ENCODE measurements at regions not wholly inside any gene's neighbourhood (a gene's known extent, or its start where the extent isn't known, plus 50 kb on each side); places are given as distances from the start of the nearest gene placed in this dataset.

- Mint-ChIP-seq H3K36me3 (ENCODE audit: low read depth) (no peaks in the 10 kb centered on the region), H3K9me3 (no peaks in the 10 kb centered on the region), H3K27me3 (ENCODE audit: insufficient read depth, low read depth, poor library complexity) (no peaks in the 10 kb centered on the region), H3K4me3 (no peak overlapping the region), H3K4me1 (no peaks in the 10 kb centered on the region), H3K27ac (no peak overlapping the region)
- H3K36me3 ChIP-seq (ENCODE audit: insufficient read depth) = no peaks in the 10 kb centered on the region
- no peaks in the 10 kb centered on the region for H3K9me2 ChIP-seq (ENCODE audit: insufficient read depth)
- H2AFZ ChIP-seq = no peak overlapping the region
- H3K4me3 ChIP-seq = no peak overlapping the region
- no peaks in the 10 kb centered on the region for H3F3A ChIP-seq (replicated peaks; ENCODE audit: low read depth)
- ATAC-seq = no peak
- no peak for TF ChIP-seq REST (IDR thresholded peaks at IDR 0.05; ENCODE audit: unreplicated experiment)
- no peak for TF ChIP-seq CREB1 (CRISPR knock-in tag; IDR thresholded peaks at IDR 0.05; ENCODE audit: low read depth)
- no peak for TF ChIP-seq STAT1 (IDR thresholded peaks at IDR 0.05; ENCODE audit: unreplicated experiment)
- no peak for TF ChIP-seq EZH2 (IDR thresholded peaks at IDR 0.05; ENCODE audit: low read depth, unreplicated experiment)
- no peak for TF ChIP-seq JUNB (IDR thresholded peaks at IDR 0.05; ENCODE audit: unreplicated experiment)
- no peak for TF ChIP-seq POLR2AphosphoS5 (IDR thresholded peaks at IDR 0.05; ENCODE audit: low read depth)
- TF ChIP-seq EZH2phosphoT487 (IDR thresholded peaks at IDR 0.05; ENCODE audit: unreplicated experiment) = no peak
- no peak for TF ChIP-seq ZNF114 (CRISPR knock-in tag; IDR thresholded peaks at IDR 0.05)
- TF ChIP-seq ZNF331 (CRISPR knock-in tag; IDR thresholded peaks at IDR 0.05; ENCODE audit: low read depth) = no peak
- TF ChIP-seq ETS1 (IDR thresholded peaks at IDR 0.05) = no peak
- no peak for TF ChIP-seq NANOG (IDR thresholded peaks at IDR 0.05; ENCODE audit: borderline replicate concordance)
- no peak for TF ChIP-seq CTCF (conservative IDR thresholded peaks at IDR 0.05; ENCODE audit: low read depth in 2 of 2)
- TF ChIP-seq, protein P1, sequence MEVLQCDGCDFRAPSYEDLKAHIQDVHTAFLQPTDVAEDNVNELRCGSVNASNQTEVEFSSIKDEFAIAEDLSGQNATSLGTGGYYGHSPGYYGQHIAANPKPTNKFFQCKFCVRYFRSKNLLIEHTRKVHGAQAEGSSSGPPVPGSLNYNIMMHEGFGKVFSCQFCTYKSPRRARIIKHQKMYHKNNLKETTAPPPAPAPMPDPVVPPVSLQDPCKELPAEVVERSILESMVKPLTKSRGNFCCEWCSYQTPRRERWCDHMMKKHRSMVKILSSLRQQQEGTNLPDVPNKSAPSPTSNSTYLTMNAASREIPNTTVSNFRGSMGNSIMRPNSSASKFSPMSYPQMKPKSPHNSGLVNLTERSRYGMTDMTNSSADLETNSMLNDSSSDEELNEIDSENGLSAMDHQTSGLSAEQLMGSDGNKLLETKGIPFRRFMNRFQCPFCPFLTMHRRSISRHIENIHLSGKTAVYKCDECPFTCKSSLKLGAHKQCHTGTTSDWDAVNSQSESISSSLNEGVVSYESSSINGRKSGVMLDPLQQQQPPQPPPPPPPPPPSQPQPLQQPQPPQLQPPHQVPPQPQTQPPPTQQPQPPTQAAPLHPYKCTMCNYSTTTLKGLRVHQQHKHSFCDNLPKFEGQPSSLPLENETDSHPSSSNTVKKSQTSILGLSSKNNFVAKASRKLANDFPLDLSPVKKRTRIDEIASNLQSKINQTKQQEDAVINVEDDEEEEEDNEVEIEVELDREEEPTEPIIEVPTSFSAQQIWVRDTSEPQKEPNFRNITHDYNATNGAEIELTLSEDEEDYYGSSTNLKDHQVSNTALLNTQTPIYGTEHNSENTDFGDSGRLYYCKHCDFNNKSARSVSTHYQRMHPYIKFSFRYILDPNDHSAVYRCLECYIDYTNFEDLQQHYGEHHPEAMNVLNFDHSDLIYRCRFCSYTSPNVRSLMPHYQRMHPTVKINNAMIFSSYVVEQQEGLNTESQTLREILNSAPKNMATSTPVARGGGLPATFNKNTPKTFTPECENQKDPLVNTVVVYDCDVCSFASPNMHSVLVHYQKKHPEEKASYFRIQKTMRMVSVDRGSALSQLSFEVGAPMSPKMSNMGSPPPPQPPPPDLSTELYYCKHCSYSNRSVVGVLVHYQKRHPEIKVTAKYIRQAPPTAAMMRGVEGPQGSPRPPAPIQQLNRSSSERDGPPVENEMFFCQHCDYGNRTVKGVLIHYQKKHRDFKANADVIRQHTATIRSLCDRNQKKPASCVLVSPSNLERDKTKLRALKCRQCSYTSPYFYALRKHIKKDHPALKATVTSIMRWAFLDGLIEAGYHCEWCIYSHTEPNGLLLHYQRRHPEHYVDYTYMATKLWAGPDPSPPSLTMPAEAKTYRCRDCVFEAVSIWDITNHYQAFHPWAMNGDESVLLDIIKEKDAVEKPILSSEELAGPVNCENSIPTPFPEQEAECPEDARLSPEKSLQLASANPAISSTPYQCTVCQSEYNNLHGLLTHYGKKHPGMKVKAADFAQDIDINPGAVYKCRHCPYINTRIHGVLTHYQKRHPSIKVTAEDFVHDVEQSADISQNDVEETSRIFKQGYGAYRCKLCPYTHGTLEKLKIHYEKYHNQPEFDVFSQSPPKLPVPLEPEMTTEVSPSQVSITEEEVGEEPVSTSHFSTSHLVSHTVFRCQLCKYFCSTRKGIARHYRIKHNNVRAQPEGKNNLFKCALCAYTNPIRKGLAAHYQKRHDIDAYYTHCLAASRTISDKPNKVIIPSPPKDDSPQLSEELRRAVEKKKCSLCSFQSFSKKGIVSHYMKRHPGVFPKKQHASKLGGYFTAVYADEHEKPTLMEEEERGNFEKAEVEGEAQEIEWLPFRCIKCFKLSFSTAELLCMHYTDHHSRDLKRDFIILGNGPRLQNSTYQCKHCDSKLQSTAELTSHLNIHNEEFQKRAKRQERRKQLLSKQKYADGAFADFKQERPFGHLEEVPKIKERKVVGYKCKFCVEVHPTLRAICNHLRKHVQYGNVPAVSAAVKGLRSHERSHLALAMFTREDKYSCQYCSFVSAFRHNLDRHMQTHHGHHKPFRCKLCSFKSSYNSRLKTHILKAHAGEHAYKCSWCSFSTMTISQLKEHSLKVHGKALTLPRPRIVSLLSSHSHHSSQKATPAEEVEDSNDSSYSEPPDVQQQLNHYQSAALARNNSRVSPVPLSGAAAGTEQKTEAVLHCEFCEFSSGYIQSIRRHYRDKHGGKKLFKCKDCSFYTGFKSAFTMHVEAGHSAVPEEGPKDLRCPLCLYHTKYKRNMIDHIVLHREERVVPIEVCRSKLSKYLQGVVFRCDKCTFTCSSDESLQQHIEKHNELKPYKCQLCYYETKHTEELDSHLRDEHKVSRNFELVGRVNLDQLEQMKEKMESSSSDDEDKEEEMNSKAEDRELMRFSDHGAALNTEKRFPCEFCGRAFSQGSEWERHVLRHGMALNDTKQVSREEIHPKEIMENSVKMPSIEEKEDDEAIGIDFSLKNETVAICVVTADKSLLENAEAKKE (CRISPR knock-in tag; IDR thresholded peaks at IDR 0.05) = no peak
- no peak for DNase-seq (ENCODE audit: low spot score)
- H3K4me1 ChIP-seq (ENCODE audit: insufficient read depth) = no peaks in the 10 kb centered on the region
- no peaks in the 10 kb centered on the region for H3K79me2 ChIP-seq (replicated peaks; ENCODE audit: insufficient read depth)
- H3K4me2 ChIP-seq = no peak overlapping the region
- no peaks in the 10 kb centered on the region for H4K20me1 ChIP-seq (replicated peaks; ENCODE audit: insufficient read depth)
- H3K27ac ChIP-seq (ENCODE audit: low read depth) = no peak overlapping the region
- H3K27me3 ChIP-seq (ENCODE audit: insufficient read depth) = no peaks in the 10 kb centered on the region
Observed at GRCh38 chrX:8919801-8920200, 114.1 kb downstream of the FAM9B start.
